NB4 (cell line): ENCODE measurements at regions not wholly inside any gene's neighbourhood (a gene's known extent, or its start where the extent isn't known, plus 50 kb on each side); places are given as distances from the start of the nearest gene placed in this dataset.

ENCODE experiments used
- CTCF ChIP-seq: IDR thresholded peaks from one replicate; pipeline ENCODE4 v1.5.1; 2012; ENCODE audit warnings: low read depth, low read length
- POLR2A ChIP-seq: IDR thresholded peaks from 2 replicates; pipeline ENCODE4 v1.6.1; 2011; ENCODE audit warnings: mild to moderate bottlenecking; ENCODE audit not compliant: insufficient read length; ENCODE audit errors: extremely low read depth

GRCh38 chr5:60177596-60177995 is 284.1 kb upstream of the PDE4D start:
- TF ChIP-seq POLR2A (no peak), CTCF (no peak)
